Choroid plexus epithelial cell (primary cell): ENCODE measurements at regions not wholly inside any gene's neighbourhood (a gene's known extent, or its start where the extent isn't known, plus 50 kb on each side); places are given as distances from the start of the nearest gene placed in this dataset.

Experiments
- DNase-seq: peaks from one replicate; pipeline ENCODE4 v3.0.0-alpha.2; 2010; ENCODE audit warnings: low read depth
- H3K4me3 ChIP-seq: 2 replicates; pipeline ENCODE4 v1.5.1; 2011; ENCODE audit warnings: low read depth, mild to moderate bottlenecking, control low read depth, low read length, moderate library complexity
- TF ChIP-seq, protein P1 (sequence below): conservative IDR thresholded peaks from 2 replicates; pipeline ENCODE4 v1.5.1; 2011; ENCODE audit warnings: low read depth, mild to moderate bottlenecking, control low read depth, inconsistent platforms, low read length, moderate library complexity

DNA sequence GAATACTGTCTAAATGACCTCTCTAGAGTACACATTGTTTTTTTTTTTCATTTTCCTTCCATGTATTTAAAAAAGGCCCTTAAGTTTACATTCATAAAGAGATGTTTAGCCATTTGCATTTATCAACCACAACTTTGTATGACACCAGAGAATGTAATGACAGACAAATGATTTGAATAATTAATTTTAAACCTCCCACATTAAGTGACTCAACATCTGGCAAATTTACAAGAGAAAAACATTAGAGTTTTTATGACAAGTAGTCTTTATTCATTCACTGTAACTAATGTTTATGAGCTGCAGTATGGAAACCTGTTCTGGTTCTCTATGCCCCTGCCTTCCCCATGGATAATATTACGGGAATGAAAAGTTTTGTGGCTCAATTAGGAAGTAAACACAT is 1093.8 kb upstream of the CDH9 start:
- no peak overlapping the region for H3K4me3 ChIP-seq
- no peak for DNase-seq
- TF ChIP-seq, protein P1, sequence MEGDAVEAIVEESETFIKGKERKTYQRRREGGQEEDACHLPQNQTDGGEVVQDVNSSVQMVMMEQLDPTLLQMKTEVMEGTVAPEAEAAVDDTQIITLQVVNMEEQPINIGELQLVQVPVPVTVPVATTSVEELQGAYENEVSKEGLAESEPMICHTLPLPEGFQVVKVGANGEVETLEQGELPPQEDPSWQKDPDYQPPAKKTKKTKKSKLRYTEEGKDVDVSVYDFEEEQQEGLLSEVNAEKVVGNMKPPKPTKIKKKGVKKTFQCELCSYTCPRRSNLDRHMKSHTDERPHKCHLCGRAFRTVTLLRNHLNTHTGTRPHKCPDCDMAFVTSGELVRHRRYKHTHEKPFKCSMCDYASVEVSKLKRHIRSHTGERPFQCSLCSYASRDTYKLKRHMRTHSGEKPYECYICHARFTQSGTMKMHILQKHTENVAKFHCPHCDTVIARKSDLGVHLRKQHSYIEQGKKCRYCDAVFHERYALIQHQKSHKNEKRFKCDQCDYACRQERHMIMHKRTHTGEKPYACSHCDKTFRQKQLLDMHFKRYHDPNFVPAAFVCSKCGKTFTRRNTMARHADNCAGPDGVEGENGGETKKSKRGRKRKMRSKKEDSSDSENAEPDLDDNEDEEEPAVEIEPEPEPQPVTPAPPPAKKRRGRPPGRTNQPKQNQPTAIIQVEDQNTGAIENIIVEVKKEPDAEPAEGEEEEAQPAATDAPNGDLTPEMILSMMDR = no peak

DNA sequence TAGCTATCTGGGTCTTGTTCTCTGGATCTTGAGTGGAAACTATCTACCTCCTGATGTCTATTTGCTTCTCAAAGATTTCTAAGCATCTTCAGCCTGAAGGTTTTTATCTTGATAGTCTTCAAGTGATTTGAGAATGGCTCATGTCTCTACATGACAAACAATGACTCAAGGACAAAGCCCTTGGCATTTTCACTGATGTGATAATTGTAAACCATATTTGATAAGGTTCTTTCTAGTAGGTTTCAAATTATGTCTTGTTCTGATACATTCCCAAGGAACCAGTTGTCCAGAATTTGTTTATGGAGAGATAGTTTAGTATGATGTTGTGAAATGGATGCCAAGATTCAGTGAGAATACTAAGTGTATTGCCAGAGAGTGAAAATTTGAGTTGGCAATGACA is 1079.3 kb upstream of the CDH9 start:
- DNase-seq = no peak
- TF ChIP-seq, protein P1 = no peak
- no peak overlapping the region for H3K4me3 ChIP-seq

DNA sequence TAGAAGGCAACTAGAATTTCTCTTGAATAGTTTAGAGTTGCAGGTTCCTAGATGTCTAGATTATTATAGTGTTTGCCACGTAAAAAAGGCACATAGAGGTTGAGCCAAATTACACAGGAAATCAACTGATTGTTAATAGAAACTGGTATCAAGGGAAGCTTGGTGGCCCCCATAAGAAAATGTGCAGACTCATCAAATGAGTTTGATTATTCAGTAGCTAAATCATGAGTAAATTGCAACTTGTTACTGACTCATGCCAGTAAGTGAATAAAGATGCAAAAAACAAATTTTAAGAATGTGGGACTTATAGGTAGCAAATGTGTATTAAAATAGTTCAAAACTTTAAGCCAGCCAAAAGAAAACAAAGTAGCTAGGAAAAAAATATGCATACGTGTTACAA is 1078.9 kb upstream of the CDH9 start:
- no peak for DNase-seq
- H3K4me3 ChIP-seq = no peak overlapping the region
- TF ChIP-seq, protein P1 = no peak

DNA sequence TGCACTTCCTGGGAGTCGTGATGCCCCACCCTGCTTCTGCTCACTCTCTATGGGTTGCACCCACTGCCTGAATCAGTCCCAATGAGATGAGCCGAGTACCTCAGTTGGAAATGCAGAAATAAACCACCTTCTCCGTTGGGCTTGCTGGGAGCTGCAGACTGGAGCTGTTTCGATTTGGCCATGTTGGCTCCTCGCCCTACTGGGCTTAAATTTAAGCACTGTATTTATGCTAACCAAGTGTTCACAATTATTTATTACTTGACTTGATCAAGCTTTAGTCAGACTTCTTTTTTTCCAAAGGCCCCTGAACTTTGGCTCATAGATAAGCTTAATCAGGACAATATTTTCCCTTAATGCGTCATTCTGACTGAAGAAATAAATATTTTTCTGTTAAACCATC is 1072.4 kb upstream of the CDH9 start:
- DNase-seq = no peak
- no peak overlapping the region for H3K4me3 ChIP-seq
- TF ChIP-seq, protein P1 = no peak

DNA sequence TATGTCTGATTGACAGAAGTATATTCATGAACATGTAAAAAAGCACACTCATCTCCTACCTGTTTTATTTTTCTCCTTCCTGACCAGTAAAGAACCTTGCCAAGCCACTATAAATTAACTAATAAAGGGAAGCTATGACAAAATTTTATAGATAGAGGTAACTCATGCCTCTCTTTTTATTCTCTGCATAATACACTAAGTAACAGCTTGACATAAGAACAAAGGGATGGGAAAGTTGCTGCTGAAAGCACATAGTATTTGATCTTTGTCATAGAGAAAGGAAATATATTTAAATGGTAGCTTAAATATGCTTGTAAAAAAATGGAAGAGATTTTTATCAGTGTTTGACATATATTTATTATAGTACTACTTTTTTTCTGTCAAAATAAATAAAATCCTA is 1065.7 kb upstream of the CDH9 start:
- no peak overlapping the region for H3K4me3 ChIP-seq
- TF ChIP-seq, protein P1 = no peak
- no peak for DNase-seq

DNA sequence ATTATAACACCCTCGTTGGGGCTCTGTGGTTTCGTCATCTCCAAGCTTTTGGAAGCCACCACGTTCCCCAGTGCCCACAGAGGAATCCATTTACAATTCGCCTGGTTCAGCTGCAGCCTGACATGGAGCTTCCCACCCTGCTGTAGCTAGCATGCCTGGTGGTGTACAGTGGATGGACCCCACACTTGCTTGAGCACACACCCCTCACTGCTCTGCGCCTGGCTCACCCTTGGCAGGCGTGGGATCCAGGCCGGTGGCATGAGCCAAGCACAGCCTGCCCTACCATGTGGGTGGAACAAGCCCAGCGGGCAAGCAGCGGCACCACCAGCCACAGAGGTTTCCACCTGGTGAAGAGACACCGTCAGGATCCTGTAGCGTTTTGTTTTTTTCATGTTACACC is 1045.7 kb upstream of the CDH9 start:
- no peak for DNase-seq
- TF ChIP-seq, protein P1 = no peak
- no peak overlapping the region for H3K4me3 ChIP-seq

DNA sequence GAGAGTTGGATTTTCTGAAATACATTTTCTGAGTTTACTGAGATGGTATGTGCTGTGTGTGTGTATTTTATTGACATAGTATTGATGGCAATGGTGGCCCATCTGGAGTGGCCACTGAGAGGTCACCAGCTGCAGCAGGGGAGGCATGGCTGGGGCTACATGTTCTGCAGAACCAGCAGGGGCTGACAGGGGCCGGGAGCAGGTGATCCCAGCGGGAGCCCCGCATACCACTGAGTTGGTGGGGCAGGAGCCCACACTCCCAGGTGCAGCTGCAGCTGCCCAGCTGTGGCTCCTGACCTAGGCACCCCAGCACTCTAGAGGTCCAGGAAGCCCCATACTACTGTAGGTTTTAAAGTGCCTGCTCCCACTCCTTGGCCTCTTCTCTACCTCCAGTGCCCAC is 1044.2 kb upstream of the CDH9 start:
- no peak overlapping the region for H3K4me3 ChIP-seq
- TF ChIP-seq, protein P1 = no peak
- DNase-seq = no peak
